Suprapubic skin (tissue), 2 donors: ENCODE measurements at regions not wholly inside any gene's neighbourhood (a gene's known extent, or its start where the extent isn't known, plus 50 kb on each side); places are given as distances from the start of the nearest gene placed in this dataset.

Experiments used
- EP300 ChIP-seq: sonication (generic); formaldehyde crosslinking; IDR thresholded peaks from one replicate; pipeline ENCODE4 v1.6.1; 2017; ENCODE audit warnings: antibody characterized with exemption
- POLR2A ChIP-seq, 2 donors: fragments of 450-650 bp; IDR thresholded peaks; one replicate each; pipeline ENCODE4 v1.6.1; 2017; ENCODE audit warnings: antibody characterized with exemption in 2 of 2, mild to moderate bottlenecking in 2 of 2, moderate library complexity in 2 of 2

- TF ChIP-seq POLR2A (IDR thresholded peaks at IDR 0.05) (no peak), EP300 (no peak)
These were observed 416.8 kb upstream of the HS6ST1 start for GRCh38 chr2:128735296-128735960.
